ENCODE measurements at regions not wholly inside any gene's neighbourhood (a gene's known extent, or its start where the extent isn't known, plus 50 kb on each side); places are given as distances from the start of the nearest gene placed in this dataset.

DNA sequence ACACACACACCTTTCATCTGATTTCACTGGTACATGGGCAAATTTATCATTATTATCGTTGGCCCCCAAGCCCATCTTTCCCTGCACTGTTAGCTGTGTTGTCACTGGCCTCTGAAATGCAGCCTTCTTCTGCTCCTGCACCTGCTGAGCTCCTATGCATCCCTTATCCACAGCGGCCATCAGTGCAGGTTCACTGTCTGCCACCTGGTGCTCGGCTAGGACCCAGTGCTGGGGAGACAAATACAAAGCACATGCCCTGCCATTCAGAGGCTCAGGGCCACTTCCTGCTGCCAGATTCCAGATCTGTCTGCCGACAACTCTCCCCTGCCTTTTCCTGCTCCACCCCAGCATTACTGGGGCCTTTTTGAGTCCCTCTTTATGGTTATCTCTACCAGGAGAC is 1205.4 kb downstream of the TBC1D22A start:
- 67% methylated on average over 4 of the region's 4 CpGs for WGBS (ENCODE audit: insufficient coverage)
- no peak for TF ChIP-seq EZH2 (IDR thresholded peaks at IDR 0.05; ENCODE audit: borderline replicate concordance, insufficient read depth, low read depth, low read length, poor library complexity, severe bottlenecking)
- TF ChIP-seq, protein P1, sequence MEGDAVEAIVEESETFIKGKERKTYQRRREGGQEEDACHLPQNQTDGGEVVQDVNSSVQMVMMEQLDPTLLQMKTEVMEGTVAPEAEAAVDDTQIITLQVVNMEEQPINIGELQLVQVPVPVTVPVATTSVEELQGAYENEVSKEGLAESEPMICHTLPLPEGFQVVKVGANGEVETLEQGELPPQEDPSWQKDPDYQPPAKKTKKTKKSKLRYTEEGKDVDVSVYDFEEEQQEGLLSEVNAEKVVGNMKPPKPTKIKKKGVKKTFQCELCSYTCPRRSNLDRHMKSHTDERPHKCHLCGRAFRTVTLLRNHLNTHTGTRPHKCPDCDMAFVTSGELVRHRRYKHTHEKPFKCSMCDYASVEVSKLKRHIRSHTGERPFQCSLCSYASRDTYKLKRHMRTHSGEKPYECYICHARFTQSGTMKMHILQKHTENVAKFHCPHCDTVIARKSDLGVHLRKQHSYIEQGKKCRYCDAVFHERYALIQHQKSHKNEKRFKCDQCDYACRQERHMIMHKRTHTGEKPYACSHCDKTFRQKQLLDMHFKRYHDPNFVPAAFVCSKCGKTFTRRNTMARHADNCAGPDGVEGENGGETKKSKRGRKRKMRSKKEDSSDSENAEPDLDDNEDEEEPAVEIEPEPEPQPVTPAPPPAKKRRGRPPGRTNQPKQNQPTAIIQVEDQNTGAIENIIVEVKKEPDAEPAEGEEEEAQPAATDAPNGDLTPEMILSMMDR (IDR thresholded peaks at IDR 0.05) = no peak
- Histone ChIP-seq H3K27ac (ENCODE audit: low read length in 2 of 2) (no peak overlapping the region), H3K9ac (ENCODE audit: low read length) (no peak overlapping the region), H2AFZ (ENCODE audit: insufficient read depth, low read depth, low read length, poor library complexity, severe bottlenecking) (no peak overlapping the region), H3K4me1 (ENCODE audit: control insufficient read depth in 2 of 2, insufficient read depth in 2 of 2, low read length in 2 of 2) (no peaks in the 10 kb centered on the region), H3K4me3 (ENCODE audit: control extremely low read depth in 1 of 5, extremely low read depth in 1 of 5, insufficient read depth in 1 of 5, low read depth in 2 of 5, low read length in 4 of 5) (no peak overlapping the region), H3K36me3 (replicated peaks in 1 of 2; ENCODE audit: control extremely low read depth in 1 of 2, control insufficient read depth in 1 of 2, extremely low read depth in 1 of 2, insufficient read depth in 2 of 2, low read length in 1 of 2) (no peaks in the 10 kb centered on the region), H3K79me2 (ENCODE audit: control insufficient read depth, insufficient read depth, low read length) (no peaks in the 10 kb centered on the region), H4K20me1 (ENCODE audit: control insufficient read depth, insufficient read depth, low read length, poor library complexity, severe bottlenecking) (no peaks in the 10 kb centered on the region), H3K9me3 (ENCODE audit: control extremely low read depth in 1 of 3, control insufficient read depth in 2 of 3, insufficient read depth in 1 of 3, low read length in 2 of 3) (no peaks in the 10 kb centered on the region), H3K27me3 (replicated peaks in 1 of 4; ENCODE audit: control extremely low read depth in 1 of 4, control insufficient read depth in 3 of 4, insufficient read depth in 4 of 4, low read length in 3 of 4) (no peaks in the 10 kb centered on the region), H3K4me2 (replicated peaks; ENCODE audit: low read depth, low read length, poor library complexity, severe bottlenecking) (no peak overlapping the region)
- DNase-seq = no peak
- ChIA-PET CTCF (no interaction called here), POLR2A (no interaction called here)
- intact Hi-C loops (cut with micrococcal nuclease) = no loop called here
- ATAC-seq (ENCODE audit: low read depth) = no peak
- Mint-ChIP-seq H3K27ac (no peak overlapping the region), H3K27me3 (peaks cover 29% of the 10 kb centered on the region), H3K4me1 (no peaks in the 10 kb centered on the region), H3K4me3 (no peak overlapping the region), H3K9me3 (ENCODE audit: insufficient read depth) (no peaks in the 10 kb centered on the region)

DNA sequence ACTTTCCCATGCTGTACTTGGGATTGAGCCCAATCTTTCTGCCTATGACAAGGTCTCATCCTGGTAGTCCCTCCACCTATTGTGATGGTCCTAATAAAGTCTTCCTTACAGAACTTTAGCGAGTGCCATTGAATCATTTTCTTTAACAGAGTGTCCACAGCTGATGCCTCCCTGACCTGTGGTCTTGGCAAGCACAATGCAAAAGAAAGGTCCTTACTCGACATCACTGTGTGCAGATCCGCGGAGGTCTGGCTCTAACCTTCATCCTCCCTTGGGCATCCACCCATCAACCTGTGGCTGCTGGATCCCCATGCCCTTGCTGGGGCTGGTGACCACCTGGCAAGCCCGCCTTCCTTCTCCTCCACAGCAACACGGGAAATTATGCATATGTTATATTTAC is 1203.9 kb downstream of the TBC1D22A start:
- Mint-ChIP-seq H3K4me3 (no peak overlapping the region), H3K27me3 (peaks cover 20% of the 10 kb centered on the region), H3K9me3 (ENCODE audit: insufficient read depth) (no peaks in the 10 kb centered on the region), H3K27ac (no peak overlapping the region), H3K4me1 (no peaks in the 10 kb centered on the region)
- Histone ChIP-seq H3K27me3 (replicated peaks in 1 of 4; ENCODE audit: control extremely low read depth in 1 of 4, control insufficient read depth in 3 of 4, insufficient read depth in 4 of 4, low read length in 3 of 4) (no peaks in the 10 kb centered on the region), H3K79me2 (ENCODE audit: control insufficient read depth, insufficient read depth, low read length) (no peaks in the 10 kb centered on the region), H2AFZ (ENCODE audit: insufficient read depth, low read depth, low read length, poor library complexity, severe bottlenecking) (no peak overlapping the region), H4K20me1 (ENCODE audit: control insufficient read depth, insufficient read depth, low read length, poor library complexity, severe bottlenecking) (no peaks in the 10 kb centered on the region), H3K27ac (ENCODE audit: low read length in 2 of 2) (no peak overlapping the region), H3K4me1 (ENCODE audit: control insufficient read depth in 2 of 2, insufficient read depth in 2 of 2, low read length in 2 of 2) (no peaks in the 10 kb centered on the region), H3K9me3 (ENCODE audit: control extremely low read depth in 1 of 3, control insufficient read depth in 2 of 3, insufficient read depth in 1 of 3, low read length in 2 of 3) (no peaks in the 10 kb centered on the region), H3K9ac (ENCODE audit: low read length) (no peak overlapping the region), H3K4me3 (ENCODE audit: control extremely low read depth in 1 of 5, extremely low read depth in 1 of 5, insufficient read depth in 1 of 5, low read depth in 2 of 5, low read length in 4 of 5) (no peak overlapping the region), H3K36me3 (replicated peaks in 1 of 2; ENCODE audit: control extremely low read depth in 1 of 2, control insufficient read depth in 1 of 2, extremely low read depth in 1 of 2, insufficient read depth in 2 of 2, low read length in 1 of 2) (no peaks in the 10 kb centered on the region), H3K4me2 (replicated peaks; ENCODE audit: low read depth, low read length, poor library complexity, severe bottlenecking) (no peak overlapping the region)
- ChIA-PET POLR2A (no interaction called here), CTCF (no interaction called here)
- no peak for ATAC-seq (ENCODE audit: low read depth)
- intact Hi-C loops (cut with micrococcal nuclease) = no loop called here
- TF ChIP-seq, protein P1 (IDR thresholded peaks at IDR 0.05) = no peak
- no peak for TF ChIP-seq EZH2 (IDR thresholded peaks at IDR 0.05; ENCODE audit: borderline replicate concordance, insufficient read depth, low read depth, low read length, poor library complexity, severe bottlenecking)
- DNase-seq = no peak
- WGBS (ENCODE audit: insufficient coverage) = 90% methylated on average over 4 of the region's 6 CpGs
